ENCODE measurements at regions not wholly inside any gene's neighbourhood (a gene's known extent, or its start where the extent isn't known, plus 50 kb on each side); places are given as distances from the start of the nearest gene placed in this dataset.
"Not testable (repeated sequence)": the region's sequence is repeated elsewhere in the genome, so short reads cannot be mapped to it uniquely, and the experiment has no call there.

DNA sequence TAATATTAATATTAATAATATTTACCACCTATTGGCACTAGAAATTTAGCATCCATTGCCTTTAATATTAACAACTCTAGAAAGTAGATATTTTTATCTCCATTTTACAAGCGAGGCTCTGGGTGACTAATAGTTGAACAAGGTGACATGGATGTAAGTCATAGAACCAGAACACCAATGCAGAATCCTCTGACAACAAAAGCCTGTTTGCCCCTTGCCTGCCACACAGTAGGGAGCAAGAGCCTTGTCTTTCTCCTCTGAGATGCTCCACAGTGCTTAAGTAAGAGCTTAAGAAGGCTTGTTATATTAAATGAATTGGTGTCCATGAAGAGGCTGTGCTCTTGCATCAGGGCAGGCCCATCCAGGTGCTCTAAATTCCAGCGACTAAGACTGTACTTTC, 51.2 kb upstream of the LBX1 start:
- in situ Hi-C loops (cut with HindIII; ENCODE audit: low sequenced_read_pairs), result no loop called here

DNA sequence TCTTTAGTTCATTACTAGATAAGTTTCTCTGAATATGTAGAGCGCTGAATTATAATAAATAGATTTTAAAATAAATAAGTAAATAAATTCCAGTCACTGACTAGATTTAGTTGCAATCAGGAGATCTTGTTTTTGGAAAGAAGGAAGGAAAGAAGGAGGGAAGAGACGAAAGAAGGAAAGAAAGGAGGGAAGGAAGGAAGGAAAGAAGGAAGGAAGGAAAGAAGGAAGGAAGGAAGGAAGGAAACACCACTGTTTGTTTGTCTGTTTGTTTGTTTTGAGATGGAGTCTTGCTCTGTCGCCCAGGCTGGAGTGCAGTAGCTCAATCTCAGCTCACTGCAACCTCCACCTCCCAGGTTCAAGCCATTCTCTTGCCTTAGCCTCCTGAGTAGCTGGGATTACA, 51.7 kb upstream of the LBX1 start:
- in situ Hi-C loops (cut with HindIII; ENCODE audit: low sequenced_read_pairs), result not testable (repeated sequence)

DNA sequence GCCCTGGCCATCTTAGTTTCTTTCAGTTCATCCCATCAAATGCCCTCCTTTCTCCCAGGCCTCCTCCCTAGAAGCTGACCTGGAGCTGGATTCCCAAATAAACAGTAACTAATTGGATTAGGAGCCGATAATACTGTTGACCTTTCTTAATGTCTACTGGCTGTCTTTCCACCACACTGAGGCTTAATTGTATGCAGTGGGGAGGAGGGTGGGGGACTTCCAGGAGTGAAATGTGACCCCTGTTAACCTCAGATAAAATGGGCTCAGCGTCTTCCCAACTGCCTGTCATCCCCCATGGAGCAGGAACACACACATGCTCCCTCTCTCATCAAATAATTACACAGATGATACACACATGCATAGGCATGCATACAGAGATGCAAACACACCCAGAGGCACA, 53.7 kb upstream of the LBX1 start:
- in situ Hi-C loops (cut with HindIII; ENCODE audit: low sequenced_read_pairs), result no loop called here

DNA sequence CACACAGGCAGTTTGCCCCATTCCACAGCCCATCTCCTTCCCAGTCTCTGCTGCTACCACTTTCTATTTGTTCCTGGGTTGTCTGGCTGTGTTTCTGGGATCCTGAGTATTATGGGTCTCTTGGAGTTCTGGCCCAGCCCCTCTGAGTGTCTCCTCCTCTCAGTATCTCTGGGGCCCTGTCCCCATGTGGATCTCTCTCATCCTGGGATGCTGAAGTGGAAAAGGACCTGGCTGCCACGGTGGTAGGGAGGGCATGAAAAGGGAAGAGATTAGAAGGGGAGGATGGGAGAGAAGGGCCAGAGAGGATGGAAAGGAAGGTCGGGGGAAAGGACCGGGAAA, 54.5 kb upstream of the LBX1 start:
- in situ Hi-C loops (cut with HindIII; ENCODE audit: low sequenced_read_pairs), result no loop called here

DNA sequence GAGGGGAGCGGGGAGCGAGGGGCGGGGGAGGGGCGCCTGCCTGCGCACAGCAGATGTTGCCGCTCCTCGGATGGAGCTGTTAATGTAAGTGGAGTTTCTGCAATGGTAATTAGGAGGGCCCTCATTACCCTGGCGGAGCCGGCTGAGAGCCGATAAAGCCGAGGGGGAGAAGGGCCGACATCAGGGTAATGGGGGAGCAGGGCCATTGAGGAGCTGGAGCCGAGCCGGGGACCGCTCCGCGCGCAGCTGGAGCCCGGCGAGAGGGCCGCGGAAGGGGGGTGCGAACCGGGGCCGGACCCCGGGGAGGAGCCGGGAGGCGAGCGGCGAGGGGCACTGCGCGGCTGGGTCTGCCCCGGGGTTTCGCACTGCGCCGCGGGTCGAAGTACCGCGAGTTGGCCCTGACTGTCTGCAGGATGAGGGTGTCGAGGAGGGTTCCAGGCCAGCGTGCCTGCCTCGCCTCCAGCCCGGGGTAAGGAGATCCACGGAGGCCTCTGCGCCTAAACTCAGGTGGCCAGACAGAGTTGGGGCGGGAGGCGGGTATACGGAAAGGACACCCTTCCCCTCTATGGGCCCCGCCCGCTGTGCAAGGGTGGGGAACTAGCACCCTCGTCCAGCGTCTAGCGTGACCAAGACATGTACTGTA, 55.0 kb upstream of the LBX1 start:
- in situ Hi-C loops (cut with HindIII; ENCODE audit: low sequenced_read_pairs), result no loop called here

DNA sequence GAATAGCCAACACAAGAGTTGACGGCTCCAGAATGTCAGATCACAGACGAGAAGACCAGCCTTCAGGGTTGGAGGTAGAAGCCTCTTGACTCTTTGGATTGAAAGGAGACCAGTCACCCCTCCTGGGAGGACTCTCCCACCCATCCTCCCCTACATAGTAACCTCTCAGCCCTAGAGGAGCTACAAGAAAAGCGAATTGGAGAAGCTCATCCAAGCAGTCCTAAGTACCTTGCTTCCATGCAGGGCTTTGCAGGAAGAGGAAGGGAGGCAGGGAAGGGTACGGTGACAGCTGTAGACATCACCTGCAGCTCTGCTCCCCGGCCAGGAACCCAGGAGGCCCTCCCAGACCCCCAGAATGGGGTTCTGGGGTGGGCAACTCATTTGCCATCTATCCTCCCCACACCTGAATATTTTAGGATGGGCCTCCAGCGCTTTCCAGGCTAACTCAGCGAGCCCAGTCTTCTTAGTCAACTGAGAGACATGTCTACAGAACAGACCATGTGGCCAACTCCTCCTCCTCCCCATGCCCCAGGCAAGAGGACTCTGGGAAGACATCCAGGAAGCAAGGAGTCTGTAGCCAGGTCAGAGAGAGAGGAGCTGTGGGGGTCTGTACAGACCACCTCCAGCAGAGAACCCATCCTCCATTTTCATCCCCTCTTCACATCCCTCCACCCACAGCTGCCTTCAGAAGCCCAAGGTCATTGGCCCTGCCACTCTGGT, 55.6 kb upstream of the LBX1 start:
- in situ Hi-C loops (cut with HindIII; ENCODE audit: low sequenced_read_pairs), result loop anchor here (5.0 kb wide), 1 partner anchor 48 kb away; no protein-coding TSS in a partner anchor

DNA sequence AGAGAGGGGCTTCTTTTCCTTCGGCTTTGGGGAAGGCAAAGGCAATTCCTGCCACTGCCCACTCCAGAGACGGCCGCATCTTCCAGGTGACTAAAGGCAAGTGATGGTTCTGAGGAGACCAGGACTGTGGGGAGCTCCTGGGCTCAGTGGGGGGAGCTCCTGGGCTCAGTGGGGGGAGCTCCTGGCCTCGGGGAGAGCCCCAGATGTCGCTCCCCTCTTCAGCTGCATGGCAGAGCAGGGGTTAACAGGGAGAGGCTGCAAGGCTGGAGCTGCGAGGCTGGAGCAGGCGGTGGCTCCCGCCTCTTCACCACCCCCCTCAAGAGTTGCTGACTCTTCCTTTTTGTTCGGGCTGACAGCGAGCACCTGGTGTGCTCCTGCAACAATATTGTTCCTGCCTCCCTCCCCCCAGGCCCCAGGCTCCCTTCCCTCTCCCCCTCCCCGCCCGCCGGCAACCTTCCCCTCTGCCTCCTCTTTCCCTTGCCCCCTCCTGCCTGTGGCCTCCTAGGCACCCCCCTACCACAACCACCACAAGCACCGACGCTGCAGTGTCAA, 56.3 kb upstream of the LBX1 start:
- in situ Hi-C loops (cut with HindIII; ENCODE audit: low sequenced_read_pairs), result loop anchor here (5.0 kb wide), 1 partner anchor 48 kb away; no protein-coding TSS in a partner anchor

DNA sequence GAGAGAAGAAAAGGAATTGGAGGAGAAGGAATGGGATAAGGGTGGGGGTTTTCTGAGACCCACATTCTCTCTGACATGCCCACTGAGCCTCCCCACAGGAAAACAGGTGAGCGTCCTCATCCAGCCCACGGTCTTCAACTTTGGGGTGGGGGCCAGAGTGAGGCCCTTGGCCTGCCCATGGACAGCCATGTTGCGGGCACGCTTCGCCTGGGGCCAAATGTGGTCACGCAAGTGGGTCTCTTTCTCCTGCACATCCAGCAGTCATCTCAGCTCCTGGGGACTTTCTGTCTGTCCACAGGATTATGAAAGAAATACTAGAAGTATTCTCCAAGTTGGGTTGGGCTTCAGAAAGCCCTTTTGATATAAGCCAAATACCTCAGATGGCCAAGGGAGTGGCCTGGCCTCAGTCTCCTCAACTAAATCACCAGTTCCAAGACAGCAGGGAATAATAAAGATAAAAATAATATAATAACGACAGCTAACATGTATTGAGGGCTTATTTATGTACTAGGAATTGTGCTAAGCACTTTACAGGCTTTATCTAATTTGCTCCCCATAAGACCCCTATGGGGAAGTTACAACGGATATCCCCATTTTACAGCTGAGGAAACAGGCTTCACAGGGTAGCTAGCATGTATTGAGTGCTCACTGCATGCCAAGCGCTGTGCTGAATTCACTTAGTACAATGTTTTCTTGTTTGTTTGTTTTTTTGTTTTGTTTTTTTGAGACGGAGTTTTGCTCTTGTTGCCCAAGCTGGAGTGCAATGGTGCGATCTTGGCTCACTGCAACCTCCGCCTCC, 57.2 kb upstream of the LBX1 start:
- in situ Hi-C loops (cut with HindIII; ENCODE audit: low sequenced_read_pairs), result loop anchor here (5.0 kb wide), 1 partner anchor 49 kb away; no protein-coding TSS in a partner anchor

DNA sequence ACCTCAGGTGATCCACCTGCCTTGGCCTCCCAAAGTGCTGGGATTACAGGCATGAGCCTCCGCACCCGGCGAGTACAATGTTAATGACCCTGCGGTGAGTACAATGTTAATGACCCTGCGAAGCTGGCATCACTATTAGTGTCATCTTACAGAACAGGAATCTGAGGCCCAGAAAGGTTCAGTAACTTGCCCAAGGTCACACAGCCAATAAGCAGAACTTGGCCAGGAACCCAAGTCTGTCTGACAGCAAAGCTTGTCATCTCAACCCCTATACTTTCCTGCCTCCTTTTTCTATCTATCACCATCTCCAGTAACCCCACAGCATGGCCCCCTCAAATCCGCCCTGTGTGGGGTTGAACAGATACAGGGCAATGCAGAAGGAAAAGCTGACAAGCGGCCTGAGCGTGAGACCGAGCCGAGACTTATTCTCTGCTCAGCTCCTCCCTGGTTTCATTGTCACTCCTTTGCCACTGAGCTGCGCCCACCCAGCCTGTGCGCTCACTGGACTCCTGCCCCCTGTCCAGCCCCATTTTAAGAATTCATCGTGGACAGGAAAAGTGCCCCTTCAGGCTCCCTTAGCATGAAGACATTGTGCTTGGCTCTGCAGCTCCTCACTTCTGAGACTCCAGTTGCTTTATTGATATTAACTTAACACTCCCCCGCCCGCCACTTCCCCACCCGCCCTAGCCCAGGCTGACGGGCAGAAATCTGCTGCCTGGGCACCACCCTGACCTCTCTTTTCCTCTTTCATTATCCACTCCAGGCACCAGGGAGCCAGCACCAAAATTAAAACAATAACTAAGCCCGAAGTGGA, 58.1 kb upstream of the LBX1 start:
- in situ Hi-C loops (cut with HindIII; ENCODE audit: low sequenced_read_pairs), result loop anchor here (5.0 kb wide), 1 partner anchor 50 kb away; no protein-coding TSS in a partner anchor

DNA sequence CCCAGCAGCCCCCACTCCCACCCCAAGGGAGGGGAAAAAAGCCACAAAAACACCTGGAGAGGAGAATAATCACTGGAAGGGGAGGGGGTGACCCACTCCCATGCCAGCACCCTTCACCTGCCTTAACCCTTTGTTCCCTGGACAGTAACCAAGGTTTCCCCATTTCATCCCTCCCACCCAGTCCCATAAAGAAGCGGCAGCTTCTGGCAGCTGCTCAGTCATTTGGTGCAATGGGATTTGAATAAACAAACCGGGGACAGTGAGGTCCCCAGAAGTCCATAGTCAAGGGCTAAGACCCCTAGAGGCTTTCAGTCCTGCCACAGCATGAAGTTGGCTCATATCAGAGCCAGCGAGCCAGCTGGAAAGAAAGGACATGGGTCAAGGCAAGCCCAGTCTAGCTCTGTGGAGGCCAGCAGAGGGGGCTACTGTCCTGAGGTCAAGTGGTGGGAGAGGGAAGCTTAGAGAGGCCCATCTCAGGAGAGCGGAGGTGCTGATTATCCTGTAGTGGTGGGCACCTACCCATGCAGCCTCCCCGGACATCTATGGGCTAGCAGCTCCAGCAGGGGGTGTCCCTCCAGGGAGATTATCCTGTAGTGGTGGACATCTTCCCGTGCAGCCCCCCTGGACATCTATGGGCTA, 58.9 kb upstream of the LBX1 start:
- in situ Hi-C loops (cut with HindIII; ENCODE audit: low sequenced_read_pairs), result loop anchor here (5.0 kb wide), 1 partner anchor 51 kb away; no protein-coding TSS in a partner anchor

DNA sequence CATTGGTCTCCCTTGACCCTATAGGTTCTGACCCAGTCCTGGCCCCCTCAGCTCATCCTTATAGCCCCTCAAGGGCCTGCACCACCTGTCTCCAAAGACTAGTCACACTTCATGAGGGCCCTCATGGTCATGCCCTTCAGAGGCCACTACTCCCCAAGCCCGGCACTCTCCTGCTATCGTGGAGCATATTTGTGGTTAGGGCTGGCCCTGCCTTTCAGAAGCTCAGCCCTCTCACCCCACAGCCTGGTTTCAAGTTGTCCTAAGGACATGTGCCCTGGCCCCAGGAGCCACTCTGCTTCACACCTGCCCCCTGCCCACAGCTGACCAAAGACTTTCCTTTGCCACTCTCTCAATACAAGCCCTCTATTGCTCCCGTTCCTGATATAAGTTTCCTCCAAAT, 60.3 kb upstream of the LBX1 start:
- in situ Hi-C loops (cut with HindIII; ENCODE audit: low sequenced_read_pairs), result loop anchor here (5.0 kb wide), 1 partner anchor 52 kb away; no protein-coding TSS in a partner anchor

DNA sequence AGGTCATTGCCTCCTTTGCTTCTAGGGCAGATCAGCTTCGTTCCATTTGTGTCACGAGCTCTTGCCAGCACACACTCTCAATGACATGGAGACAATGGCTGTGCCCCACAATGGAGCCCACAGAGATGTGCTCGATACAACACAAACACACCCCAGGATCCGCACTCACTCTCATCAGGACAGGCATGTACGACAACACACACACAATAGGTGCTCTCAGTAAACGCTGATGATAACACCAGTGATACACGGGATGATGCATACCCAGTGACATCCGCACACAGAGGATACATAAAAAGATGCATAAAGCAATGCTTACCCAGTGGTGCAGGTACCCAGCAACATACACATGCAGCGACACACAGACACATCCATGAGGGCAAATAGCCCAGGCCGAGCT, 61.2 kb upstream of the LBX1 start:
- in situ Hi-C loops (cut with HindIII; ENCODE audit: low sequenced_read_pairs), result no loop called here

DNA sequence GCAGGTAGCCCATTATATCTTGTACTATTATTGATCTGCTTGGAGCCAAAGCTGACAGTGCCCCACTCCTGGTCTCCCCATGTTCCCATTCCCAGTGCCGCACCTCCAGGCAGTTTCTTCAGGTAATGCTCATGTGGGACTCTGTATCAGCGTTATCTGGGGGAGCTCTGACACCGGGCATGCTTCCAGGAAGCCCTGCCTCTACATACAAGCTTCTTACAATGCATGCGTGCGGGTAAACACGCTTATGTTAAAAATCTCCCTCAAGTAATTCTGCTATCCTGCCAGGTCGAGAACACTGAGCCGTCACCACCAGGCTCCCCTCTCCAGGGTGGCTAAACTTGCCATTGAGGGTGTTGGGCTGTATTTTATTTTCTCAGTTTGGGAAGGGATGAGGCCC, 61.6 kb upstream of the LBX1 start:
- in situ Hi-C loops (cut with HindIII; ENCODE audit: low sequenced_read_pairs), result no loop called here

DNA sequence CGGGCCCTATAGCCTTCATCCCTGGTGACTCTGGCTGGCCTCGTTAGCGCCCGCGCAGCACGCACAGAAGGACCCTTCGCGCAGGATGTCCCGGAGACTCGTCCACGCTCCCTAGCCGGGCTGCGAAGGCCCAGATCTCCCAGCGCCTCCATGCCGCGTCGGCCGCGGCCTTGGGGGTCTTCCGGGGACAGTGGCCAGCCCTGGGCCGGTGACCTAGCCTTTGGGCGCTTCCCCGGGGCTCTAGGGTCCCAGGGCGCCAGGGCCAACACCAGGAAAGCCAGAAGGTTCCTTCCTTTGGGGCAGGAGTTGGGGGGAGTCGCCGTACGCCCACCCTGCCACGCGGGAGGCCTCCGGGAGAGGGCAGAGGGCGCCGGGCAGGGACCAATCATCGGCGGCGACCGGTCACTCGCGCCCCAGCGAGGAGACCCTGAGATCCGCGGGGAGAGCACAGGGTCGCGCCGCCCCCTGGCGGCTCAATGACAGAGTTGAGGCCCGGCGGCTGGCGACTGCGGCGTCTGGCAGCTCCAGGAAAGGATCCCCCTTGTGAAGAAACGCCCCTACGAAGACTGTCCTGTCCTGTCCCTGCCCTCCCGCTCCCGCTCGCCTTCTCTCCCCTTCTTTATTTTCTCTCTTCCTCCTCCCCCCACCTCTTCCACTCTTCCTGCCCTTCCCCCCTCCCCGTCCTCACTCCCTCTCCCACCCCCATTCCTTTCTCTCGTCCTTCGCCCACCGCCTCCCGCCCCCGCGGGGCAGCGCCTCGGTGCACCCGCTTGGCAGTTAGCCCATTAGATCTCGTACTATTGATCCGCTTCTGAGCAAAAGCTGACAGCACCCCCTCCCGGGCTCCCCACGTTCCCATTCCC, 62.3 kb upstream of the LBX1 start:
- in situ Hi-C loops (cut with HindIII; ENCODE audit: low sequenced_read_pairs), result no loop called here

DNA sequence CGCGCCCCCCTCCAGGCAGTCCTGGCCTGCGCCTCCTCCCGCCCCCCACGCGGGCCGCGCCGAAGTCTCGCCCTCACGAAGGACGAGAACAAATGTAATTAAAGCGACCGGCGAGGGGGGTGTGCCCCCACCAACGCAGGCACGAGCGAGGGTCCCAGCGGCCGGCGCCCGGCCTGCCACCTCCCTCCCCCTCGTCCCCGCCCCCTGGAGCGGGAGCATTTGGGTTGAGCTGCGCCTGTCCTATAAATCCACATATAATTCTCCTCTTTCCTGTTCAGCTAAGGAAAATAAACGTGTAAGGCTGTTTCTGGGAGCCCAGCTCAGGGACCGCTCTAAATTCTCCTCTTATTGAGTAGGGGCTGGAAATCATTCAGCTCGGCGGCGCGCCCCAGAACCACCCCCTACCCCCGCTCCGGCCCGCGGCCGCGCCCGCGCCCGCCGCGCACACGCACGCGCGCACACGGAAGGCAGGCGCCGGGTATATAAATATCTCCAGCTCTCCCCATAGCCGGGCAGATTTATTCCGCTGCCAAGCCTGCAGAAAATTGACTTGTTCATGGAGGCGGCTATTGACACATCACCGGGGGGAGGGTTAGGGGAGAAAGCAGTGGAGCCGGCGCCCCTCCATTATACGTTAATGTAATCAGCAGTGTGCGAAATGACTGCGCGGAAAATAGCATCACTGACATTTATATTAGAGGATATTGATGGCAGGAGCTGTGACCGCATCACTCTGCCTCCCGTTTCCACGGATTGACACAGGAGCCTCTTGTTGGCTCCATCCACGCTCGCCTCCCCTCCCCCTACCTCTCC, 61.6 kb upstream of the BTRC start:
- in situ Hi-C loops (cut with HindIII; ENCODE audit: low sequenced_read_pairs), result no loop called here

DNA sequence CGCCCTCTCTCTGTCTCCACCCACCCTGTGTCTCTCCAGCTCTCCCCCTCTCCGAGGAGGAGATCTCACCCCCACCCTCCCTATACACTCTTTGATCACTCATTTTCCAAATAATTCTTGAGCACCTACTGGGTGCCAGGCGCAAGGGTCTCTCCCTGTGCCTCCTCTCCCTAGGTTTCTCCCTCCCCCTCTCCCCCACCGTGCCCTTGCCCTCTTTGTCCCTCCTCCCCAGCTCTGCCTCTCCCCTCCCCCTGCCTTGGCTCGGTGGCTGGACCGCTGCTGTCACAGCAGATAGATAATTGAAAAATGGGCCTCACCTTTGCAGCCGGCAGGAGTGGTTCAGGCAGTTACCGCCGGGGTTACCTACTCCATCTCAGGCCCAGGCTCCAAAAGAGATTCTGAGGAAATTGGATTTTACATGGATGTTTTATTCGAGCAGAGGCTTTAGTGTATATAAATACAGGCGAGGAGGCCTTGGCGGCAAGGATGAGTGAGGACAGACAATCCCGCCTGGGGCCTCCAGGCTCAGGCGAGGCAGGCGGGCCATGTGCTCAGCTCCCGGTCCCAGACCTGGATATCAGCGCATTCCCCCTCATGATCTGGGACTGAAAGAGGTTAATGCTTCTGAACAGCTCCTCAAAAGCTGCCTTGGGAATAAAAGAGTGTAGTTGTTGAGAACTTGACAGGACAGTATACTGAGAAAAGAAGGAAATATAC, 60.8 kb upstream of the BTRC start:
- in situ Hi-C loops (cut with HindIII; ENCODE audit: low sequenced_read_pairs), result no loop called here

DNA sequence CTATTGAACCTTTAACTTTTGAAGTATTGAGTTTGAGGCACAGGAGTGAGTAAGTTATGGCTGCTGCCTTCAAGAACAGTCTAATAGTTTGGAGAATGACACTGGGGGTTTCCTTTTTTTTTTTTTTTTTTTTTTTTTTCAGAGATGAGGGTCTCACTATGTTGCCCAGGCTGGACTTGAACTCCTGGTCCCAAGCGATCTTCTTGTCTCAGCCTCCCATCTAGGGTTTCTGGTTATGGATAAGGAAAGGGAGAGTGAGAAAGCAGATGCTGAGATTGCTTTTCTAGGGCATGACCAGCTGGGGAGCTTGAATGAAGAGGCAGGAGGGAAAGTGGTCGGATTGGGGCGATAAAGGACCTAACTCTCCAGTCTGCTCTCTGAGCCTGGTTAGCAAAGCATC, 59.9 kb upstream of the BTRC start:
- in situ Hi-C loops (cut with HindIII; ENCODE audit: low sequenced_read_pairs), result no loop called here

DNA sequence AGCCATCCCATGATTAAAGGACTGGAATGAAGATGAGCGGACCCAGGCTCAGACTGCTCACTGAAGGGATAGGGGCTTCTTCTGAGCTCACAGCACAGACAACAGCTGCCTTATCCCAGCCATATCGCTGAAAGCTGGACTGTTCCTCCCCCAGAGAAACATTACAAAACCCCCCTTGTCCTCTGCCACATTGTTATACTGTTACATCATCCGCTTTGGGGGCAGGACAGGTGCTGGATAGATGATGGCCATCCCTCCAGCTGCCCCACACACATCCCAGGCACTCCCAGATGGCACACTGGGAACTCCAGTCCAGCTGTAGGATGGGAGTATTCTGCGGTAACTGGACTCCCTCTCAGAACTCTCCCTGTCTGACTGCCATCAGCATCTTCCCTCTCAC, 58.7 kb upstream of the BTRC start:
- in situ Hi-C loops (cut with HindIII; ENCODE audit: low sequenced_read_pairs), result loop anchor here (5.0 kb wide), 1 partner anchor 47 kb away; no protein-coding TSS in a partner anchor
